ENCODE measurements at regions not wholly inside any gene's neighbourhood (a gene's known extent, or its start where the extent isn't known, plus 50 kb on each side); places are given as distances from the start of the nearest gene placed in this dataset.

DNA sequence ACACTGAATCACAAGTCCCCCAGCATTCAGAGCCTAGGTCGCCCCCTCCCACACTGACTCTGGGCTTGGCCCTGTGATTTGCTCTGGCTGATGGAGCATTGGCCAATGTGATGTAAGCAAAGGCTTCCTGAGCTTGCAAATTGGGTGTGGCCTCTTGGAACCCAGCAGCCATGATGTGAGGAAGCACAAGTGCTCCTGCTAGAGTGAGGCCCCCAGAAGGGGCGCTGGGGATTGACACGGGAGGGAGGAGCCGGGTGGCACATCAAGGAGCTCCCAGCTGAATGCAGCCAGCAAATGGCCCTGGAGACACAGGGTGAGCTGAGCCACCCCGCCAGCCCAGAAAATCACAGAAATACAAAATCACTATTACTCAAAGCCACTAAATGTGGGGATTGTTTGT is 308.5 kb downstream of the C16orf95 start:
- no peaks in the 10 kb centered on the region for H3K36me3 ChIP-seq
- DNase-seq (ENCODE audit: low spot score) (no peak), ATAC-seq (ENCODE audit: insufficient number of reproducible peaks, low FRiP score, low read depth) (no peak)
- no peak for TF ChIP-seq CTCF (IDR thresholded peaks at IDR 0.05)
- no peak overlapping the region for H3K27ac ChIP-seq
- H3K4me3 ChIP-seq: no peak overlapping the region
- H3K9me3 ChIP-seq: no peaks in the 10 kb centered on the region
- H3K4me1 ChIP-seq (ENCODE audit: control insufficient read depth in 1 of 2, low read depth in 2 of 2): no peaks in the 10 kb centered on the region
- no peaks in the 10 kb centered on the region for H3K27me3 ChIP-seq (replicated peaks; ENCODE audit: insufficient read depth)

GRCh38 chr16:87012954-87013938 is 303.9 kb downstream of the C16orf95 start:
- Histone ChIP-seq H3K27me3 (replicated peaks; ENCODE audit: insufficient read depth) (no peaks in the 10 kb centered on the region), H3K4me3 (peak overlapping the region; percentile 31), H3K9me3 (no peaks in the 10 kb centered on the region), H3K4me1 (ENCODE audit: control insufficient read depth in 1 of 2, low read depth in 2 of 2) (no peaks in the 10 kb centered on the region), H3K27ac (no peak overlapping the region), H3K36me3 (no peaks in the 10 kb centered on the region)
- ATAC-seq (ENCODE audit: insufficient number of reproducible peaks, low FRiP score, low read depth) (no peak), DNase-seq (ENCODE audit: low spot score) (no peak)
- TF ChIP-seq CTCF (IDR thresholded peaks at IDR 0.05): no peak

GRCh38 chr16:87014112-87014511 is 303.1 kb downstream of the C16orf95 start:
- no peak for TF ChIP-seq CTCF (IDR thresholded peaks at IDR 0.05)
- Histone ChIP-seq H3K4me3 (no peak overlapping the region), H3K9me3 (no peaks in the 10 kb centered on the region), H3K36me3 (no peaks in the 10 kb centered on the region), H3K27me3 (replicated peaks; ENCODE audit: insufficient read depth) (no peaks in the 10 kb centered on the region), H3K27ac (no peak overlapping the region), H3K4me1 (ENCODE audit: control insufficient read depth in 1 of 2, low read depth in 2 of 2) (no peaks in the 10 kb centered on the region)
- no peak for ATAC-seq (ENCODE audit: insufficient number of reproducible peaks, low FRiP score, low read depth)
- no peak for DNase-seq (ENCODE audit: low spot score)

DNA sequence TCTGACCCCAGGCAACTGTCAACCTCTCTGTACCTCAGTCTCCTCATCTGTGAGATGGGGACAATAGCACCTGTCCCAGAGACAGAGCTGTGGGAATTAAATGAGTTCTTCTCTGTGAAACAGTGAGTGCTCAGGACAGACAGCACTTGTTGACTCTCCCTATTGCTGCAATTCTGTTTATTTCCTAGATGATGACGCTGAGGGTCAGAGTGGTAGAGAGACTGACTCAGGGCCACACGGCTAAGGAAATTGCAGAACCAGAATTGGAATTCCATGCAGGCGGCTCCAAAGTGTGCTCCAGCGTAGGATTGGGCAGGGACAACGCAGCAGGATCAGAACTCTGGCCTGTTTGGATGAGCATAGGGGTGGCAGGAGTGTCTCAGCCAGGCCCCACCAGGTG is 302.2 kb downstream of the C16orf95 start:
- H3K4me3 ChIP-seq: no peak overlapping the region
- H3K27me3 ChIP-seq (replicated peaks; ENCODE audit: insufficient read depth): no peaks in the 10 kb centered on the region
- TF ChIP-seq CTCF (IDR thresholded peaks at IDR 0.05): no peak
- H3K27ac ChIP-seq: no peak overlapping the region
- ATAC-seq (ENCODE audit: insufficient number of reproducible peaks, low FRiP score, low read depth) (no peak), DNase-seq (ENCODE audit: low spot score) (no peak)
- H3K36me3 ChIP-seq: no peaks in the 10 kb centered on the region
- H3K9me3 ChIP-seq: no peaks in the 10 kb centered on the region
- no peaks in the 10 kb centered on the region for H3K4me1 ChIP-seq (ENCODE audit: control insufficient read depth in 1 of 2, low read depth in 2 of 2)

GRCh38 chr16:87016046-87017035 is 300.9 kb downstream of the C16orf95 start:
- H3K4me3 ChIP-seq: no peak overlapping the region
- no peaks in the 10 kb centered on the region for H3K27me3 ChIP-seq (replicated peaks; ENCODE audit: insufficient read depth)
- ATAC-seq (ENCODE audit: insufficient number of reproducible peaks, low FRiP score, low read depth) (no peak), DNase-seq (ENCODE audit: low spot score) (no peak)
- no peak for TF ChIP-seq CTCF (IDR thresholded peaks at IDR 0.05)
- no peaks in the 10 kb centered on the region for H3K4me1 ChIP-seq (ENCODE audit: control insufficient read depth in 1 of 2, low read depth in 2 of 2)
- no peak overlapping the region for H3K27ac ChIP-seq
- H3K9me3 ChIP-seq: no peaks in the 10 kb centered on the region
- H3K36me3 ChIP-seq: no peaks in the 10 kb centered on the region

All from thoracic aorta (tissue), 2 donors.